HG03064 (cell line): ENCODE measurements at regions not wholly inside any gene's neighbourhood (a gene's known extent, or its start where the extent isn't known, plus 50 kb on each side); places are given as distances from the start of the nearest gene placed in this dataset.

Experiments
- ATAC-seq: cut with Tn5 transposase; IDR thresholded peaks from one replicate; pipeline ENCODE4 v1.9.1; 2021; ENCODE audit warnings: low read depth; ENCODE audit not compliant: unreplicated experiment

DNA sequence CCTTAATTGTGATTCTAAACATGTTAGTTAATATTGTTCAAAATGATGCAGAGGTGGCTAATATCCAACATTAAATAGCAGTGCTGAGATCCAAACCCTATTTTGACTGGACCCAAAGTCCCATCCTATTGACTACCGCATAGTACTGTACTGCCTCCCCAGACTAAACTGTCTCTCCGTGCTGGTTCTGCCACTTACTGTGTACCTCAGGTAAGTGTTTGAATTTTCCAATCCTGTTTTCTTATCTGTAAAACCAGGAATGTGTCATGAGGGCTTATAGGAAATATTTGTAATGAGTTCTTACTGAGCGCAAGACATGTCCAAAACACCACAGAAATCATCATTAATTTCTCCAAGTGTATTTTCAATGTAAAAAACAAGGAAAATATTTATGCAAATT, 209.2 kb upstream of the CD180 start:
- ATAC-seq: no peak

DNA sequence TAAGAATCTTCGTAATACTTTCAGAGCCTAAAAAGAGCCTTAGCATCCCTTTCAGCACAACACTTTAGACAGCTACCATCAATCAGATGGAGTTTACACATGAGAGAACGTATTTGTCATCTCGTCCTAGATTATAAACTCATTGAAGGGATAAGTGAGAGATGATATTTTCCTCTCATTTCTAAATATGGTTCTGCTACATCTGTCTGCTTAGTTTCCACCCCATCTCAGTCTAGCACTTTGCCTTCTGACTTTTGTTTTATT, 208.4 kb upstream of the CD180 start:
- no peak for ATAC-seq

DNA sequence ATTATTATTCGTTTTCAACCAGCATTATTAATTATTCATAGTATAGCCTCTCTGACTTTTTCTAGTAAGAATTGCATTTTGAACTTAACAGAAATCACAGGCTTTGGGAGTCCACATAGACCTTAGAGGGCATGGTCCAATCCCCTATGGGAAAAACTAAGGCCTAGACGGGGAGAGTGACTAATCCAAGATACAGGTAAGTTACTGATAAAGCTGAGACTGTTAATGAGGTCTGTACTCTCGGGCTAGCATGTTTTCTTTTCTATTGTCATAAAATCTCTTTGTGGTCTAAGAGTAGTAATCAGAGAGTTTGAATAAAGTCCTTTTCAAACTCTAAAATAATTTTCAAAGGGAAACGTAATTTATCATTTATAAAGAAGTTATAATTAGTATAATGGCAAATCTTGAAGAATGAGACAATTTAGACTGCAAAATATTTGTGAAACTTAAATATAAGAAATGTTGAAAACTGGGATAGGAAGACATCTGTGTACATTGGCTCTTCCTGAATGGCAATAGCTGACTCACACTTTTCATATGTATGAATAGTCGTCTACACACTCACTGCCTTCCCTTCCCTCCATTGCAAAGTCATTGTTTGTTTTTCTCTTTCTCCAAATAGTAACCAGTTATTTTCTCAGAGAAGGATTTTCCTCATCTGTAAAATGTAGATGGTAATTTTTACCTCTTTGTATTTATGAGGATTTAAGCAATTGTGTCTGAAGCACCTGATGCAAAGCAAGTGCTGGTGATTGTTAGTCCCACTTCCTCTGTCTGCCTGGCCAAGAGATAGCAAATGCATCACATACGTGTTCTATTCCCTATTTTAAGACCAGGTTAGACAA, 207.9 kb upstream of the CD180 start:
- no peak for ATAC-seq

DNA sequence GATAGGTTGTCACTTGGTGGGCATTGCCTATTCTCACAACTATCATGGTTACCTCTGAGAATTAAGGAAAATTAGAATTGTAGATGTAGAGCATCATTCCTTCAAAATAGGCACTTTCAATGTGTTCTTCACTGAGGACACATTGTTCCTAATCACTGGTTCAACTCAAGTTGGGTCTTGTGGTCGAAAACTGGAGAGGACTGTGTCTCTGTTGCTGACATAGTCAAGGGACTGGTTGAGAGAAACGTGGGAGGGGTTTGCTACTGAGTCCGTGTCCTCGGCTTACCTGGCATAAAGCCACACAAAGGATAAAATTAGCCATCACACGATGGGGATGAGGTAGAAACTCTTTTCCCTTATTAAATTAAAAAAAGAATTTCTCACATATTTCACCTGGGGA, 205.9 kb upstream of the CD180 start:
- no peak for ATAC-seq

DNA sequence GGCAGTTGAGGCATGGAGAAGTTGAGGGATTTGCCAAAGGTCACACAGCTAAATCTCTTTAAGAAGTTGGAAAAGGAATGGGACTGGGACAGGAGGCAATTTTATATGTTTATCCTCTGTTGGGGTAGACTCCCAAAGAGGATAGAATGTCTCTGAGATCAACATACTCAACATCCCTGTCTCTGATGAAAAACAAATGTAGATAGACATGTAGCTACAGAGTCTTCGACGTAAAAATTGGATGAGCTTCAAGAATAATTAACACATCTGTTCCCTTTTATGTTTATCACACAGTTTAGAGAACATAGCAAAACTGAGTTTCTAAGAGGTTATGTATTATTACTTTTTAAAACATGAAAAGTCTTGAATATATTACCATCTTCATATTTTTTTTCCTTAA, 204.6 kb upstream of the CD180 start:
- no peak for ATAC-seq

DNA sequence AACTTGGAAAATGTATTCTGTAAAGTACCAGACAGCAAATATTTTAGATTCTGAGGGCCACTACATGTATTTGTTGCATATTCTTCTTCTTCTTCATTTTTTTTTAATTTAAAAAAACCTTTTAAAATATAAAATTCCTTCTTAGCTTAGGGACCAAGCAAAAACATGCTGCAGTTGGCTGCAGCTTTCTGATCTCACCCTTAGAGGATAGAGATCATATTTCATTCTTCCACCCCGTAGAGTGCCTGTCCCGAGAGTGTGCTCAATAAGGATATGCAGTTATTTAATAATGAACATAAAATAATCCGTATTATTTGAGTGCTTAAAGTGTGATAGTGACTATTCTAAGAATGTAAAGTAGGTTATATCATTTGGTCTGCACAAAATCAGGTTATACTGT, 204.2 kb upstream of the CD180 start:
- no peak for ATAC-seq

DNA sequence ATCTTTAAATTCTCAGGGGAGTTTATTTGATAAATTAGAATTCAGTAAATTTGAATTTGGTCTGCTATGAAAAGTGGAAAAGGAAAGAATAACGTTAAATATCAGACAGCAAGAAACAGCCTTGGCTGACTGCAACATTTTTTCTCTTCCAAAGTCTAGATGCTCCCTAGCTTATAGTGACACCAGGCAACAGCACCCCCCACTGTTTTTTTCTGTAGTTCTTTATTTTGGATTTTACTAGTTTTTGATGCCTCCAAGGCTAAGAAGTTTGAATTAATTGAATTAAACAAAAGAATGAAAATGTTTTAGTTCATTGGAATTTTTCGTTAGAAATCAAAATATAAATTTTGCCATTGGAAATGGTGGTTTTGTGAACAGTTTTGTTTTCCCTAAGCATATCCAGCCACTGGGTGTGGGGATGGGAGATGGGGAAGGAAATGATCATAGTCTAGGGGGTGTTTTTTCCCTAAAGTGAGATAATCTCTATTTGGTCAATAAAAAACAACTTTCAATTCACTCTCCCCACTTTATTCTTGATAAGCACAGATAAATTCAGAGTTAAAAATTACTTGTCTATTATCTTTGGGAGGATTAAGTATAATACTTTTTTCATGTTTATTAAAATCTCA, 199.3 kb upstream of the CD180 start:
- ATAC-seq: no peak

DNA sequence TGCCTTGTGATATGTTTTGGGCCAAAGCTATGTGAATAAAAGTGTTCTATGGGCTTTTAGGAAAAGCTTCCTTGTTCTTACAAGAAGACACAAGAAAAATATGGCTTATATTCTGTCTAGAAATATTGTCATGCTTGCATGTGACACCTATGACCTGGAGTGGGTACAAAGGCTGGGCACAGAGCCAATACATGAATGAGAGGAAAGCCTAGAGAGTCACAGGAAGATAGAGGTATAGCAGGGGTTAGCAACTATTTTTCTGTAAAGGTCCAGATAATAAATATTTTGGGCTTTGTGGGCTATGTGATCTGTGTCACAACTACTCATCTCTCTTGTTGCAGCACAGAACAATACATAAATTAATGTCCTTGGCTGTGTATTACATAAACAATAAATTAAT, 196.6 kb upstream of the CD180 start:
- ATAC-seq: no peak

DNA sequence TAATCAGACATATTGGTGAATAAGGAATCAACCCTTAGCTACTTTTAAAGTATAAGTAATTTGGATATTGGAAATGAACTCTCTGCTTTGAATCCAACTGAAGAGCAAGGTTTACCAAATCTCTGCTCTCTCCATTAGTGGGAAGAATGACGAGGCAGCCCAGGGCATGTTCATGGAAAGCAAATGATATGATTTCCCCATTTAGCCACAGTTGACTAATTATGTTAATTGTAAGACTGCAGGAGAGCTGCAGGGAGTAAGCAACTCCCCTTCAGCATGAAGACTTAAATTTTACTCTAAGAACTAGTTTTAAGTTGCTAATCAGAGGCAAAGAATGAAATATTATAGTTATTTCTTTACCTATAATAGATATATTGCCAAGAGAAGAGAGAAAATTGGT, 194.3 kb upstream of the CD180 start:
- ATAC-seq: no peak

DNA sequence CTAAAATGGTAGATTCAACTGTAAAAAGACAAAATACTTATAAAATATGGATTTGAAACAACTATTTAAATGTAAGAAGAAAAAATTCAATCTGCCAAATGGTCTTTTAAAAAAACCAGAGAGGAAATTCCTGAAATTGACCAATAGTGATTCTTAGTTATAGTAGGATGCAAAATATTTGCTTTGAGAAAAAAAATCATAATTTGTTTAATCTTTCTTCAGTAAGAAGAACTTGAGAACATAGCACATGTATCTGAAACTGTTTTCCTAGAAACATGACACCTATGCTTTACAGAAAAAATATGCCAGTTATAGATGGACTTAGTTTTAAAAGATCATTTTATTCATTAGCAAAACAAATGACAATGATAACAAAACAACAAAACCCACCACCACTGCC, 186.9 kb upstream of the CD180 start:
- no peak for ATAC-seq

DNA sequence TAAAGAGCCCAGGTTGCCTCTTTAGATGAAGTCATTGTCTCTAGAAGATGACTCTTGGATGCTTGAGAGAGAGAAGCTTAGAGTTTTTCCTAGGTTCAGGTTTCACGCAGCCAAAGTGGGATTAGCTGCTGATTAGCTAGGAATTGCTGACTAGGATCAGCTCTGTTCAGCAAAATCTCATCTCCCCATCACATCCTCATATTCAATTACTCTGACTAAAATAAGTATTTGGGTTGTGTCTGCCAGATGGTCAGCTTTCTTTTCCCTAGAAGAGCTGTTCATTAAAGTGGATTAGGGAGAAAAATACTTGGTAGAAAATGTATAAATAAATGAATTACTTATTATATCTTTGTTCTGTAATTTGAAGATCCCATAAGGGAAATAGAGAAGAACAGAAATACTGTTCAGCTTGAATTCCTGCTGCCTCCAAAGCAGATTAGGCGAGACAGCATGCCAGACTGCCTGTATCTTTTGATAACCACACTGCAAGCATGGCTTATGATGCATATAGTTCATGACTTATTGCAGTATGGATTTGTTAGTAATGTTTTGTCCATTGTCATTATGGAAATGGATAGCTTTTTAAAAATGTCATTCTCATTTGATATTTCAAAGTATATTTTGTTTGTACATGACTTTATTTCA, 184.8 kb upstream of the CD180 start:
- no peak for ATAC-seq

DNA sequence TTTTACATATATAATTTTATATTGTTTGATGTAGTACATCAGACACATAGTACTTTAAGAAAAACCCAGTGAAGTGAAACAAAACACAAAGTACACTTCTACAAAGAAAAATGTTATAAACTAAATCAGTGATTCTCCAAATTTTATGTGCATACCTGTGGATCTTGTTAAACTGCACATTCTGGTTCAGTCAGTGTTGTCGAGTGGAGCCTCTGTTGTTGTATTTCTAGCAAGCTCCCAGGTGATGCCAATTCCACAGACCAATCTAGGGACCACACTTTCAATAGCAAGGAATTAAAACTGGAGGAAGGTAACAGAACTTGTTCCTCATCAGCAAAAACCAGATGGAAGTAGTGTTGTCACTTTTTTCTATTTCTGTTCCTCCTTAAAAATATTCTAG, 183.8 kb upstream of the CD180 start:
- no peak for ATAC-seq

DNA sequence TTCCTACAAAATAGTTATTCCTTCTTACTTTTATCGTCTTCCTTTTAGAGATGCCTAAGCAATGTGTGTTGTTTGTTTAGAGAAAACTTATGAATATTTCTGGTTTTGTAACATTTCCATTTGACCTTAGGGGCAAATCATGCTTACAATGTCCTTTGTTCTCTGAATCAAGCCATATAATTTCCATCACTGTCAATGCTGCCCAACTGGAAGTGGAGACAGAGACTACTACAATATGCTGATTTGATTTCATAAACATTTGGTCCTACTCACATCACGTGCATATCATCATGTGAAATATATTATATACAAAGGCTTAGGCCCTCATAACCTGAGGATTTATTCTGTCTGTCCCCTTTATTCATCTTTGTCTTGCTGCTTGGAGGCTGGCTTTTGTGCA, 183.2 kb upstream of the CD180 start:
- ATAC-seq: no peak

DNA sequence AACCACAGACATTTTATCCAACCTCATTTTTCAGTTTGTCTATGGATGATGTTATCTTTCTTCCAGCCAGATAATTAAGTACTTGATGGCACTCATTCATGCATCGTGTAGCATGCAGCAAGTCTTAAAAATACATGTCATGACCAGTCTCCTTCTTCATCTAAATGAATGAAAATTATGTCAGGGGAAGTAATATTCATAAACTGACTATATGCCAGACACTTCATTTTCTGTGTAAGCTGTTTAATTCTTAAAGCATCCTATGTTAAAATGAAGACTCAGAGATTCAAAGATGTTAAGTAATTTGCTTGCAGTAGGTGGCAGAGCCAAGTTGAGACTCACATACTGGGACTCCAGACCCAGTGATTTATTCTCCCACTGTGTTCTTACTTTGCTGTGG, 181.7 kb upstream of the CD180 start:
- ATAC-seq: no peak

DNA sequence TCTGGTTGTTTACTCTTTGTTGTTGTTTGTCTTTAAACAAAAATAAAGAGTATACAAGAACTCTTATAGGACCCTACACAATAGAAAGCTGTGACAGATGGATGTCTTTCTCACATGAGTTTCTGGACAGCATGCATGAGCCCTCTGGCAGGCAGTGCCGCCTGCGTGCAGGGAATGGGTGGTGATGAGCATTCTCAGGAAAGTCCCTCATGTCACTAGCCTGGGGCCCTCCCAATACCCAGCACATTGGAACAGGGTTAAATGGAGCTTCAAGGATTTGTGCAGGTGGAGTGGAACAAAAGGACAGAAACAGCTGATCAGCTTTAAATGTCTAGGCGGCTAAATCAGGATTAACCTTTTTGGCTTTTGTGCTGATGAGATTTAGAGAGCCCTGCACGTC, 181.0 kb upstream of the CD180 start:
- ATAC-seq: no peak

DNA sequence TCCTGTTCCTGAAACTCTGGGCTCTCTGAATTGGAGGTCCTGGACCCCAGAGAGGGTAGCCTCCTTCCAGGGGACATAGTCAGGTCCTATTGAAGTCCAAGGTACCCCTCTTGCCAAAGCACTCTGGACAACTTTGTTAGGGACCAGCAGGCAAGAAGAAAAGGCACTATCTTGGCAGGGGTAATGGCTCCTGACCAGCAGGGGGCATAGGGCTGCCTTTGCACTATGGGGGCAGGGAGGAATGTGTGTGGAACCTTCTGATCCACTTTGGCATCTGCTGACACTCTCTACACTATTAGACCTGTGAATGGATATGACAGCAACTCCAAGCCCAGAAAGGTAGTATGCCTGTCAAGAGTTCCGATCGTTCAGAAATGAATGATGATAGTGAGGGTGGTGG, 179.0 kb upstream of the CD180 start:
- no peak for ATAC-seq

DNA sequence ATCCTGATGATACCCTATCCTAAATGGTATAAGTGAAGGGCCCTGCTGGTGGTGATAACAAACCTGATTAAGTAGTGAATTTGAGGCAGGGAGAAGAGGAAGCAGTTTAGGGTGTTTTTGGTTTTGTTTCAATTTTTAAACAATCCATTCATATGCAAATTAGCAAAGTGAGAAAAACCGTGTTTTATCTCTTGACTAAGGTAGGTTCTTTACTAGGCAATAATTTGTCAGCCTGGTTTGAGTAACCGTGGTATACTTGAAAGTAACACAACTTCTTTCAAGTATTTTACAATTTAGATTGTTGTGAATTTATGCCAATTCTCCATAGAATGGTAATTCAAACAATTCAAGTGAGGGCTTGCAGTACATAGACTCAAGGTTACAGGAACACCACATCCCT, 177.8 kb upstream of the CD180 start:
- no peak for ATAC-seq

DNA sequence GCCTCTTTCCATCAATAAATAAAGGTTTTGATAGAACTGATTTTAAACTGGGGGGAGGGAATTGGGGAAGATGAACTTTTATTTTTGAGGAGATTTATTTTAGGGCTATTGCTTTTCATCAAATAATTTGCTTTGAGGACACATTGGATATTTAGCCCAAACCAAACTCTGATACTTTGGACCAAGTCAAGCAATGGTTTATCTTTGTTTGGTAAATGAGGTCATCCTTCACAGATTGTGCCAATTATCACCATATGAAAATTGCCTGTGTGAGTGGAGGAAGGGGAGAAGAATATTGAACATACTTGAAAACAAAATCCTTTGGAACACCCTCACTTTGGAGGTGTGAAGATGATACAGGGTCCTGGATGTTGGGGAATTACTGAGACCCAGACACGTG, 176.9 kb upstream of the CD180 start:
- no peak for ATAC-seq

DNA sequence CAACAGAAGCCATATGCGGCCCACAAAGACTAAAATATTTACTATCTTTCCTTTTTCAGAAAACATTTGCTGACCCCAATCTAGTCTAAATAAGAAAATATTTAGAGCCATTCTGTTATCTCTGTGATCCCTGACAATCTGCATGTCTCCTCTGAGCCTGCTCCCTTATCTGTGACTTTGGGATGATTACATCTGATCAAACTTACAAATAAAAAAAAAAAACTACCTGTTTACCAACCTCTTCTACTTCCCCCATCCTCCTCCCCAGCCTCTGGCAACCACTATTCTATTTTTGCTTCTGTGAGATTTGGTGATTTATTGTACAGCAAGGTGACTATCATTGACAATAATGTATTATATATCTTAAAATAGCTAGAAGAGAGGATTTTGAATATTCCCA, 176.3 kb upstream of the CD180 start:
- no peak for ATAC-seq

DNA sequence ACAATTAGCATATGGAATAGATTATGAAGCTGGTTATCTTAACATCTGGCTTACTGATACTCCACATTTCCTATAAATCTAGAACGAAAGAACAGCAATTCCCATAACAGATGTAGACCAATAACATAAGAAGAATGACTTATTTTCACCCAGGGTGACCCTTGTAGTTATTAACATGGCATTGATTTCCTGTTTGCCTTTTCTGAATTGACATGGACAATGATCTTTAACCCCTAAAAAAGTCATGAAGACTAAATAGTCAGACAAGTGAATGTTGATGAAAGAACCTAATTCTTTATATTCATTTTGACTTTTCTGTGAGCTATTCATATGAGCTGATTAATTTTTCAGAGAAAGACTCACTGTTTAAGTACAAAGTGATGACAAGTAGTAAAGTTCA, 175.3 kb upstream of the CD180 start:
- ATAC-seq: no peak

DNA sequence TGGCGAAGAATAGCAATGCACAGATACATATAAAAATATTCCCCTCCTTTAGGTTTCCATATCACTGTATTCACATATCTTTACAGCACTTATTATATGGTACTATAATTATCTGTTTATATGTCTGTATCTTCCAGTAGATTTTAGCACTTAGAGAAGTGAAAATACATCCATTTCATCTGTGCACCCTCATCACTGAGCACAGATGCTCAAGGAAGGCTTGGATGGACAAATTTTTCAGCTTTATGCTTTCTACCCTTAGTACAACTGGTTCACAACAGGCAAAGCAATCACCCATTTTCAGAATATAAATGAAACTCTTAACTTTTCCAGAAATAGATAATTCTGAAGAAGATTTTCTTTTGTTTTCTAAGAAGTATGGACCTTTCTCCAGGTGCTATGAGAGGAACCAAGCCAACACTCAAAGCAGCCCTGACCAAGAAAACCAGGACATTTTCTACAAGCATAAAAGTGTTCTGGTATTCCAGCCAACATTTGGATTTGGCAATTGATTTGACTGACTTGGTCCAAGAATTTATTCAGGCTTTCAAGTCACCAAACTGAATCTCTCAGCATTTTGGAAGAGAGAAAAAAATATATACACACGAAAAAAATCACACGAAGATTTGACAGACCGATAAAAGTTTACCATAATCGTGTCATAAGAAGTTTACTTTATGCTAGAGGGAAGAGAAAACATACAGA, 170.2 kb upstream of the CD180 start:
- ATAC-seq: no peak

DNA sequence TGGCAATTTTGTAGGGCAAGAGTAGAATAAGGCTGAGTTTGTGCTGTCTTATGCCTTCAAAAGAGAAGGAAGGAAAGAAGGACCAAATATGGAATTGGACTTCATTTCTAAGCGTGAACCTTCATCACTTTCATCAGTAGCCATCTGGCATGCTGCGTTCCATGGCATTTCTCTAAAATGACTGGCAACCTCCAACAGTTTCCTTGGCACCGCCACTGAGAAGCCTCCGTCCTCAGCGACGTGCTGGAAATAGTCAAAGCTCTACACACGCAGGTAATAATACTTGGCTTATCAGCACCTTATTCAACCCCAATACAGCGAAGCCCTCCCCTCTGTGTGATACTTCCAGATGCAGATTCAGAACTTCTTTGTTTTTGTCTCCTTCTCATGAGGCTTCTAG, 169.7 kb upstream of the CD180 start:
- no peak for ATAC-seq
